D341Med (cell line): ENCODE measurements at regions not wholly inside any gene's neighbourhood (a gene's known extent, or its start where the extent isn't known, plus 50 kb on each side); places are given as distances from the start of the nearest gene placed in this dataset.

Source experiments
- DNase-seq: peaks from one replicate; pipeline ENCODE4 v3.0.0; 2012; ENCODE audit warnings: low spot score

DNA sequence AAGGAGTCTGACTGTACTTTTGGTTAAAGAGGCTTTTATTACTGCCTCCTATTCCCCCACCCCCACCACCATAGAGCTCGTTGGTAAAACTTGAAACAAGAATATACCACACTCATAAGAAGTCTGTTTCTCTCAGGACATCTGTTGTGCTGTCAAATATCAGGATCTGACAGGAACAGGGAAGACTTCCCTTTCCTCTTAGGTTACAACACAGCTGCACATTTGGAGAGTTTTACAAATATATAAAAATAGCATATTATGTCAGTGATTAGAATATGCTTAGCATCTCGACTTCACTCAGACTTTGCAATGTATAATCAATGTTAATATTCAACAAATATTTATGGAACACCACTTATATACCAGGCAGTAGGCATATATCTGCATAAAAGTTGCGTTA lies 439.6 kb upstream of the REG3G start:
- DNase-seq = no peak

- DNase-seq = no peak
Measured at GRCh38 chr2:78586316-78586715, 439.2 kb upstream of the REG3G start.

GRCh38 chr2:78589871-78590270 lies 435.6 kb upstream of the REG3G start:
- no peak for DNase-seq

DNA sequence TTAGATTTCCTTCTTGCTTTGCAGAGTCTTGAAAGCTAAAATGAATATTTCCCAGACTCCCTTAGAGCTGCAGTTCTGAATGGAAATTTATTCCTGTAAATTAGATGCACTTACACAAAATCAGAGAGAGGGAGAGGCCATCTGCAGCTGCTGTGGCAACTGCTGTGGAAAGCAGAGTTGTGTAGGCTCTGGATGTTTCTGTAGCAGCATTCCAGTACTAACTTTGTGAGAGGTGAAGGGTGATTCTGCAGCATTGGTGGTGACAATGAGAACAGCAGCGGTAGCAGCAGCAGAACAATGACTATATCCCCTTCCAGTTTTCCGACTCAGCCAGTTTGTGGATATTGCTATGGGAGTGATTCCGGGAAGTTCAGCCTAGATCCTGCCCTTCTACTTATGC lies 433.0 kb upstream of the REG3G start:
- DNase-seq = no peak

GRCh38 chr2:78601113-78601512 lies 424.4 kb upstream of the REG3G start:
- DNase-seq = no peak

DNA sequence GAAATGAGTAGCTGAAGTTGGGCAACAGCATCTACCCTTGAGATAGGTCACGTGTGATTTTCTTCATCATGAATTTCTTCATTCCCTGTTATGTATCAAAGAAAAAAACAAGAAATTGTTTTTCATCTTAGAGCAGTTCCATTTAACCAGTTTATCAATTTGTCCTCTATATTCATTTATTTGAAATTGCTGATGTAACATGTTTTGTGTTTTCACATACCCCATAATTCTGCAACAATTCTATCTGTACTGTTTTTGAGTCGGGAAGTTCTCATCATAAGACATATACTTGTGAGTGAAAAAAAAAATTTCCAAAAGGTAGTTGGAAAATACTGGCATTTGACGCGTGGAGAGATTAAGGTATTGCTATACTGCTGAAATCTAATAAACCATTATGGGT lies 422.6 kb upstream of the REG3G start:
- no peak for DNase-seq

DNA sequence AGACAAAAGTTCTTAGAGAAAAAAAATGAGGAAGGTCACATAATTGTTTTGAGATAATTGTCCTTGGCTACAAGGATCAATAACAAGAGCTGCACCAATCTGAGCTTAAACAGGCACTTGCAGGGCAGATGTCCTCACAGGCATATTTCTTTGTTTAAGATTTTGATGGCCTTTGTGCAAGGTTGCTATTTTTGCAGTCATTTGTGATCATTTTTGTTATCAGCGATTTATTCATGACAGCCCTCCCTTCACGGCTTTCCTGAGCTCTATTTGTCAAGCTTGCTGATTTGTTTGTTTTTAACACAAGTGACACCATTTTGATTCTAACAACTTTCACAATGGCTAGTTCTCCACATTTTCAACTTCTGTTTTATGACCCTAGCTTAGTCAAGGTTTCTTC lies 418.6 kb upstream of the REG3G start:
- DNase-seq = no peak

DNA sequence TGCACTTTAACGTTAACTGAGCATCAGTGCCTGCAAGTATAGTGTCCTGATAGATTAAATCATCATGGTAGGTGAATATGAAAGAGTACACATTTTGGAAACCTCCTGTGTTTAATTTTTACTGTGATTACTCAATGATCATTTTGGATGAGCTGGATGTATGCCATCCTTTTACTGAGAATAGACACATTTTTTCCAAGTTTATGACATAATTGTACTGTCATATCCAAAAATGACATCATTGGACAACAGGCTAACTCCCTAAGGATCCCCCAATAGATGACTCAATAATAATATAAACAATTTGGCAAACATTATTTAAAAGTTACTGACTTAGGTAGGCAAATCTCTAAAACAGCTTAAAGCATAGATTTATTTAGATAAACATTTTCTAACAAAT lies 410.8 kb upstream of the REG3G start:
- no peak for DNase-seq

GRCh38 chr2:78615956-78616355 lies 409.5 kb upstream of the REG3G start:
- DNase-seq = no peak

DNA sequence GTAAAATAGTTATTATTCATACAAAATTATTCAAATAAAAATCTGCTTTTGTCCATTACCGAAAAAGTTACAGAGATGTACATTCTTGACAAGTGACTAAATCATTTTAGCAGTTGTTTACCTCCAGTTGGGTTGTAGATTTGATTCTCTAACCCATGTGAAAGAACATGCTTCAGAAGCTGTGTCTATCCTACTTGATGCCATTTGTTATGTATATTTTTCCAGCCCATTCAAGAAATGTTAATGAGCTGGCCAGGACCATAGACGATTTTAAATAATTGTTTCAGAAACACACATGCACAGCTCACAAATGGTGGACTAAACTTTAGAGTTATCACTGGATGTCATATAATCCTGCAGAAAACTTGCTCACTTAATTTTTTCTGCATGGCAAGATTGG lies 391.1 kb upstream of the REG3G start:
- DNase-seq = no peak

GRCh38 chr2:78644854-78645253 lies 380.6 kb upstream of the REG3G start:
- DNase-seq = no peak

DNA sequence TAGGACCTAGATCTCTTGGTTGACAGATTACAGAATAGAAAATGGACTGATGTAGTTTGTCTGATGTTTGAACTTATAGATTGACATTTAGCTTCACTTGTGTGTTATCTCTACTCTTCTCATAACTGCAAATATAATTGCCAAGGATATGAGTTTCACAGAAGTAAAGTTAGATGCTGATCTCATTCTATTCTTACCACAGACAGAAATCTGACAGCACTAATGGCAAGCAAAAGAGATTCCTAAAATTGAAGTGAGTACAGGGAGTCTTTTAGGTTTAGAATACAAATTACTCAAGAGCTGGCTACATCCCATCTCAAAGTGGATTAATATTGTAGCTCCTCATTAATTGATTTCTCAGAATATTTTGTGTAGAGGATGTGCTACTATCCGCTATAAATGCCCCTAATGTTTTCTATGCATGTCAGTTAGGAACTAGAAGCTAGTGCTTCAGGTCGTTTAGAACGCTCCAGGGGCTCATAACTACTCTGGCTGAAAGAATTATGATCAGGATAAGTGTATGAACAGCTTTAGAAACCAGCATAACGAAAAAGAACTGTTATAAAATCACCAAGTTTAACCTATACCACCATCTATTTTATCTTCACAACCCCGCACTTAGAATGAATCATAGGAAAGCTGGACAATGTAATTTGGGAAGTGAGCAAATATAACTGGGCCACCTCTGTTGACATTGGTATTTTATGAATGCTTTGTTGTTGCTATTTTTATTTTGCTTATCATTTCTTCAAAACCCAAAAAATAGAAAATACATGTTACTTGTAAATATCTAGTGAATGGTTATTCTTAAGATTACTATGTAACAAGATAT lies 378.8 kb upstream of the REG3G start:
- no peak for DNase-seq

DNA sequence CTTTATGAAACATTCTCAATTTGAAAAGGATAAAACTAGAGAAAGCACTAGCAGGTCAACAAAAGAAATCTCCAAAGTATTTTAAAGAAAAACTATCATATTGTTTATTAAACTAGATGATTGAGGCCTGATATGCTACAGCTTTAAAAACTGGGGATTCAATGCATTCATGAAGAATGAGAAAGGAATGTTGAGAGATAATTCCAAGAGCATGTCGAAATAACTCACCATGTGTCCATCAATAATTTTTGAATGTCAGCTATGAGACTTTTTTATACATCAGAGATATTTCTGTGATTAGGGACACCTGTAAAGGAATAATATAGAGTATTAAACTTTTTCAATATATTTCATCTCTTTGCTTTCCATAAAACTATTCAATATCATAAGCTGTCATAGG lies 376.9 kb upstream of the REG3G start:
- no peak for DNase-seq

DNA sequence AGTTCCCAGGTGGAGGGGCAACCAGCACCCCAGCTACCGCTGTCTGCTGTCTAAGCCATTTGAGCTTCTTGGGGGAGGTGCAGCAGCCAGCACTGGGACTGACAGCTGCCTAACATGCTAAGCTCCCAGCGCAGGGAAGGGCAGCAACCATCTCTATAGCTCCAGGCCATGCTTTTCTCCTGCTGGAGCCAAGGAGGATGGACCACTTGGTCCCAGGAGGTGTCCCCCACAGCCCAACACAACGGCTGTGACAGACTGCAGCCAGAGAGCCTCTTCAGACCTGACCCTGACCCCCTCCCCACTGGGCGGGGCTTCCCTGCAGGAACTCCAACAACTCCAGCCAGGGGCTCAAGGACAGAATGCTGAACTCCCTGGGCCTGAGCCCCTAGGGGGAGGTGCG lies 370.6 kb upstream of the REG3G start:
- no peak for DNase-seq

DNA sequence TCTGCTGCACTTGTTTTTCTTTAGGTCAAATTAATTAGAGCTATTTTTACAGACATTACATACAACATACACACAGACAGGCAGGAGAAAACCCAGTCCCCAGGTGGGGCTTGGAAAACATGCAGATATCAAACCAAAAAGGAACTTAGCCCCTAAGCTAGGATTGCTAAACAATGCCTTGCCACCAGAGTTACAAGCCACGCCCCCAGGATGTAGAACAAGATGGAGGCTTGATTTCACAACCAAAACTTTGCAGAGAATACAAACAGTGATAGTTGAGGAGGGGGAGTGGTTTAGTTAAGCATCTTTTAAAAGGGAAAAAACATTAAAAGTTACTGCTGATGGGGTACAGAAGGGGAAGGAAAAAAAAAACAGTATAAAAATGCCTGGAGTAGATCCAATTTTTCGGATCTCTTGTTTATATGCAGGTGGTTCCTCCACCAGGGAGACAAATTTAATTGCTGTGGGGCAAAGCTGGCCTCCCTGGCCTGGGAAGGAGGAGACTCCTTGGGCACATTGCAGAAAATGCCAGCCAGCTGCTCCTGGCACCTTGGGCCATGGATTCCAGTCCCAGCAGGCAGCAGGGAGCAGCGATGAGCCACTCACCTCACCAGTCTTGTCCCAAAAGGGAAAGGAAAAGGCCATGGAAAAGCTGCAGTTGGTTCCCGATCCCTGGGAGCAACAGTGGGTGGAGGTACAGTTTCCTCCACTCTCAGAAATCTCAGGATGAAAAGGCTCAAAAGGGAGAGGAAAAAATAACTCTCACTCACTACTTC lies 348.4 kb upstream of the REG3G start:
- peak; percentile 41 for DNase-seq

- no peak for DNase-seq
Measured at GRCh38 chr2:78677774-78678173, 347.7 kb upstream of the REG3G start.

DNA sequence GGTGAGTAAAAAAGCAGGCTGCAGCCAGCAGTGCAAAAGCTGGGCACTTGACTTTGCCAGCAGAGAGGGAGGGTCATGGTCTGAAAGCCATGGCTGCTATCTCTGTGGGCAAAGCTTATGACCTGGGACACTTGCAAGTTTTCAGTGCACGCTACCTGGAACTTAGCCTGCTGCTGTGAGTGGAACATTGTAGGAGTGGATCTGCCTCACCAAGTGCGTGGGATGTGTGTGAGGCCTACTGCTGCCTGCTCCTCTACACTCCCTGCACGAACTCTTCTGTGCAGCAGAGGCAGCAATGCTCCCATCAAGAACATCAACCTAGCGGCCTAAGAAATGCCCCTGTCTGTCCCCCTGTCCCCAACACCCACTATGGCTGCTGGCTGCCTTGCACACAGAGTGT lies 344.1 kb upstream of the REG3G start:
- DNase-seq = no peak

DNA sequence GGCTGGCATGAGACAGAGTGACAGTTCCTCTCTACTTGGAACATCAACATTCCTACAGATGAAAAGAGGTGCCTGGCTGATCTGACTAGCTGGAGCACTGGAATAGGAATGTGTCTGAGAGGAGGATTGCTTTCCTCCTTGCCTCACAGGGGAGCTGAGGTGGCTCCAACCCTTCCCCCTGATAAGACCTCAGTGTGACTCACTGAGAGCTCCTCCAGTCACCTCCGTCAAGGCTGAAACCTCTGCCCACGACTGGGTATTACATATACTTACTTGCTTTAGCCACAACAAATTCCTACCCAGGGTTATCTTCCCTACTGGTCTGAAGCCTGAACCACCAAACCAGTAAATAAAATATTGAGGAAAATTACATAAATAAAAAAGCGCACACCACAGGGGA lies 342.7 kb upstream of the REG3G start:
- DNase-seq = no peak

GRCh38 chr2:78686625-78687153 lies 338.8 kb upstream of the REG3G start:
- no peak for DNase-seq

DNA sequence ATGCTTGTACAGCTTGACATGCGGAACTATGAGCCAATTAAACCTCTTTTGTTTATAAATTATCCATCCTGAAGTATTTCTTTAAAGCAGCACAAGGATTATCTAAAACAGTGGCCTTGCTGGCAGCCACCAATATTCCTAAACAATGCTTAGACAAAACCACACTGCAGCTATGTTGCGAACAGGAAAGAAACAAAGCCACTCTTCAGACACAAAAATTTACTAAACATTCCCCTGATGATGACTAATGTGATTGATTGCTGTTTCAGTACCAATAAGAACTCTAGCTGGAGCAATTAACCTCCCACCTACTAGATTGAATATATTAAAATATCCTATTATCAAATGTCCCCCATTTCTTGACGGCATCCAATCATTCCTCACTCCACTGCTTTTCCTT lies 325.8 kb upstream of the REG3G start:
- no peak for DNase-seq

GRCh38 chr2:78701546-78701945 lies 324.0 kb upstream of the REG3G start:
- no peak for DNase-seq

DNA sequence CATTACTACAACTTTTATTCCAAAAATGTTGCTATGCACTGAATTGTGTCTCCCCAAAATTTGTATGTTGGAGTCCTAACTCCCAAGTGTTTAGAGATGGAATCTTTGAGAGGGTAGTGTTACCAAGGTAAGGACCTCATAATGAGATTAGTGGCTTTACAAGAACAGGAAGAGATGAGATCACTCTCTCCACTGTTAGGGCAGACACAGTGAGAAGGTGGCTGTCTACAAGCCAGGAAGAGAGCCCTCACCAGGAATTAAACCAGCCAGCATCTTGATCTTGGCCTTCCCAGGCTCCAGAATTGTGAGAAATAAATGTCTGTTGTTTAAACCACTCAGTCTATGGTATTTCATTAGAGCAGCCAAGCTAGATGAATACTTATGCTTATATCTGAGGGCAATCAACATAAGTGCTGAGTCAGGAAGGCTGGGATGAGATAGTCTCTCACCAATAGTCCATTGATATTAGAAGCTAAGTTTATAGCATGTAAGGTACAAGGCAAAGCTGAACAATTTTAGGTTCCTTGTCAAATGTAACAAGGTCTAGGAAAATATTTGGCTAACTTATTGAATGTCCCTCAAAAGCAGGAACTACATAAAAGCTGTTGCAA lies 317.6 kb upstream of the REG3G start:
- DNase-seq = no peak
